ENCODE measurements at regions not wholly inside any gene's neighbourhood (a gene's known extent, or its start where the extent isn't known, plus 50 kb on each side); places are given as distances from the start of the nearest gene placed in this dataset.
"Not testable (repeated sequence)": the region's sequence is repeated elsewhere in the genome, so short reads cannot be mapped to it uniquely, and the experiment has no call there.

DNA sequence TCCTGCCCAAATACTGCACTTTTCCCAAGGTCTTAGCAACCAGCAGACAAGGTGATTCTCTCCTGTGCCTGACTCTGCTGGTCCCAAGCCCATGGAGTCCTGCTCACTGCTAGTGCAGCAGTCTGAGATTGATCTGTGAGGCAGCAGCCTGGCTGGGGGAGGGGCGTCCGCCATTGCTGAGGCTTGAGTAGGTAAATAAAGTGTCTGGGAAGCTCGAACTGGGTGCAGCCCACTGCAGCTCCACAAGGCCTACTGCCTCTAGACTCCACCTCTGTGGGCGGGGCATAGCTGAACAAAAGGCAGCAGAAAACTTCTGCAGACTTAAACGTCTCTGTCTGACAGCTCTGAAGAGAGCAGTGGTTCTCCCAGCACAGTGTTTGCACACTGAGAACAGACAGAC, 258.7 kb downstream of the ABCC12 start:
- not testable (repeated sequence) for DNase-seq

DNA sequence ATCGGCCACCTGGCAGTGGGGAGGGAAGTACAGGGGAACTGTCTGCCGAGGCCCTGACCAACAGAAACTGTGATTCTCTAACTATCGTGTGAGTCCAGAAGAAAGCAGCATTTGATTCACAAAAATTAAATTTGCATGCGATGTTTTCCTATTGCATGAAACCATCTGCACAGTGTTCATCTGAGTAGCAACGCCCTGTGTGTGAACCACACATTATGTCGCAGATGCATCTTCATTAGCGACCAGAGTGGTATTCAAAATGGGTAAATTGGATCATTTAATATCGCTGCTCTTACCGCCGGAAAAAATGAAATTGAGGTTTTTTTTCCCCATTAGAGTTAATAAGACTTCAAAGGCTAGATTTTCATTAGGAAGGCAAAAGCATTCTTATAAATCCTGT, 260.6 kb downstream of the ABCC12 start:
- no peak for DNase-seq

DNA sequence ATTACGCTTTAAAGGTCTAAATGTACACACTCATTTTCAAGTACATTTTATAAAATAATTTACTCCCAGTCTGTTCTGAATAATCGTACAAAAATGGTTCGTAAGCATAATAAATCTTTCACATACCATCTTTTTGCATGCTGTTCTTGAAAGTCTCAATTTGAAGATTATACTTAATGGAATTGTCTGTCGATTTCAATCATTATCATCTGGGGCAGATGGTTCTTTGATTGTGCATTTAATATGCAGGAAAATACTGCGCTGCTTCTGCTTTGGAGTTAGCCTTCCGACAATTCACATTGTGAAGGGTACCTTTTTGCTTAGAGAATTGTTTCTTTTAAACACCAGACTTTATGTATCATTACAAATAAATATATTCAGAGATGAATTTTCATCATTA, 262.8 kb downstream of the ABCC12 start:
- no peak for DNase-seq

DNA sequence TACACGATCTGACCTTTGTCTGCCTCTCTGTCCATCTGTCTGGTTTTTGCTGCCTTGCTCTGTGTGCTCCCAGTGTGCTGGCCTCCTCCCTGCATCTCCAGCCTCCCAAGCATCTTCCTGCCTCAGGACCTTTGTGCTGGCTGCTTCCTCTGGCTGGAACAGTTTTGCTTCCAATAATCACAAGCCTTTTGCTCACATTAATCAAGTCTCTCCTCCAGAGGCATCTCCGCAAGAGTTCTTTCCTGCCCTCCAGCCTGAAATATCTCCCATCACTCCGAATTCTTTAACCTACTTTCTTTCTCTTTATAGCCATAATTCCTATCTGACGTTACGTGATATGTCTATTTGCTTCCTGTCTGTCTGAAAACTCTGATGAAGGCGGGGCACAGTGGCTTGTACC, 267.1 kb downstream of the ABCC12 start:
- DNase-seq, result no peak

DNA sequence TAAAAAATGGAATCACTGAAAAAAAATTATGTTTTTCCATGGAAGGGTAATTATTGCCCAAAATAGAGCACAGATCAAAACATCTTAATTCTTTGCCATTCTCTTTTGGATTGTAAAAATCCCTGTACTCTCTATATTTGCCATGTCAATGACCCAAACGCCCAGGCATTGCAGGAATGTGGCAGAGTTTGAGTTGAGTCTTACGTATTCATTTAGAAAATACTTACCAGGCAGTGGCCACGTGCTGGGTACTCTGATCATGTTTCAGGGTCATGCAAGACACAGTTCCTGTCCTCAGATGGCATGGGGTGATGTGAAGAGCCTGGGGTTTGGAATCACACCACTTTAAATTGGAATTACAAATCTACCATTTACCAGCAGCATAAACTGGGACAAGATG, 267.7 kb downstream of the ABCC12 start:
- no peak for DNase-seq

DNA sequence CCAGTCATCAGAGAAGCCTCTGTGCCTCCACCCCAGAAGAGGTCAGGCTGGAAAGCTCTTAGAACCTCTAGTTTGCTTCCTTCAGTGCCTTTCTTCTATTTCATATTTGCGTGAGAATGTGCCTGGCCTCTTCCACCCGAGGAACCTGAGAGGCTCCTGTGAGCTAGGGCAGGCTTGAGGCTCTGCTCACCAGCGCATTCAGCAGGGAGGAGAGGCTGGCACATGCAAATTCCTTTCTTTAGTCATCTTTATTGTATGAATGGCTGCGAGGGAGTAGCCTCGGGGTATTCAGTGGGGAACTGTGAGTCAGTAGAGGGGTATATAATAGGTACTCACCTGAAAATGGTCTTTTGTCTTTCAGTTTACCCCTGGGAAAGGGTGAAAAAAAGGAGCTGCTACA, 268.3 kb downstream of the ABCC12 start:
- no peak for DNase-seq

DNA sequence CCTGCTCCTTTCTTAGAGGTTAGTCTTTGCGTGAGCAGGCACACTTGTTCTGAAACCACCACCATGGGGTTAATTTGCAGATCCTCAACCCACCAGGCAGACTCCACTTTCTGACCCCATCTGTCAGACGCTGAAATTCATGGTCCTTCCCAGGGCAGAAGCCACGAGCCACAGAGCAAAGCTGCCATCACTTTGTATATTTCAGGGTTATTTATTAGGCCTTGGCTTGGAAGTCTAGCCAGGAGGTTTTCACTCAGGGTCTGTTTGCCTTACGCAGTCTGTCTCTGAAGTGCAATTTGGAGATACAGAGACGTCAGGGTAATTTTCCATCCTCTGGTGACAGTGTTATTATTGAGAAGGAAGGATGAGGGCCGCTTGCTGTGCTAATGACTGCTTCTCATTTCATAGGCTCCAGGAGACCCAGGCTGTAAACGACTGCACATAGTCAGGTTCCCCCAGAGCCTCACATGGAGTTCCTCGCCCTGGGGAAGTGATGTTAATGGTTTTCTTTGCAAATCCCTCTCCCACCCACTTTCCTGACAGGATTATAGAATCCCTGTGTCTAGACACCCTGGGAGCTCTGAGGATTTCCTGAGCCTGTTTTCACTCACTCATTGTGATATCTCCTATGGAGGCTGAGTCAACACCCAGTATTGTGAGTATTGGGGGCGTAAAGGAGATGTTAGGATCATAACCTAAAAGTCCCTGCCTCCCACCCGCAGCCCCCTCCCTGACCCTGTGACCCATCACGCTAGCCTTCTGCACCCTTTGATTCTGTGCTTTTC, 269.0 kb downstream of the ABCC12 start:
- DNase-seq, result no peak

DNA sequence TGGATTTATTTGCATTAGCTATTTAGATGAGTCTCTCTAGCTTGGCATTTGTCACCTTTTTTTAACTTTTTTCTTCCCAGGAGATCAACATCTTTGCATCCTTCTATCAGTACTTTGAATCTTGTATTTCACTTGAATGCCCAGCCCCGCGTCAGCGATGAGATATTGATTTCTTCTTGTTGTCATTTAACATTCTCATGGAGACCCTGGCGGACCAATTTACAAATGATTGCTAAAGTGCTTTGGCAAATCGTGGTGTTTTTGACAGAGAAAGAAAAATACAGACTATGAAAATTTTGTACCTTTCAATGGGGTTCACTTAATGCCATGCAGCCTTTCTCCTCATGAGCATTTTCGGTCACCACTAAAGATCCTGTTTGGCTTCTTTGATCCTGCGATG, 269.7 kb downstream of the ABCC12 start:
- no peak for DNase-seq

DNA sequence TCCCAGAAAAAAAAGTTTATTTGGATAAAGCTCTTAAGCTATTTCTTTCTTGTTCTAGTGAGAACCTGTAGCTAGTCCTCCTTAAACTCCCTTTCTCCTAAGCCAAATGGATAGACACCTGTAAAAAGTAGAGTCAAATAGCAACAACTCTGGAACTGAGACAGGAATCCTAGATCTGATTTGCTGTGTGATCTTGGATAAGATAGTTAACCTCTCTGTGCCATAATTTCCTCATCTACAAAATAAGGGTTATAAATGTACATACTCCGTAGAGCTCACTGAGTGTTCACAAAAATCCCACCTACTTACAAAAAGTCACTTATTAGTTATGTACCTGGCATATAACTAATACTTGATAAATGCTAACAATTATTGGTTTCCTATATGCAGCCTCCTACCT, 270.3 kb downstream of the ABCC12 start:
- no peak for DNase-seq

DNA sequence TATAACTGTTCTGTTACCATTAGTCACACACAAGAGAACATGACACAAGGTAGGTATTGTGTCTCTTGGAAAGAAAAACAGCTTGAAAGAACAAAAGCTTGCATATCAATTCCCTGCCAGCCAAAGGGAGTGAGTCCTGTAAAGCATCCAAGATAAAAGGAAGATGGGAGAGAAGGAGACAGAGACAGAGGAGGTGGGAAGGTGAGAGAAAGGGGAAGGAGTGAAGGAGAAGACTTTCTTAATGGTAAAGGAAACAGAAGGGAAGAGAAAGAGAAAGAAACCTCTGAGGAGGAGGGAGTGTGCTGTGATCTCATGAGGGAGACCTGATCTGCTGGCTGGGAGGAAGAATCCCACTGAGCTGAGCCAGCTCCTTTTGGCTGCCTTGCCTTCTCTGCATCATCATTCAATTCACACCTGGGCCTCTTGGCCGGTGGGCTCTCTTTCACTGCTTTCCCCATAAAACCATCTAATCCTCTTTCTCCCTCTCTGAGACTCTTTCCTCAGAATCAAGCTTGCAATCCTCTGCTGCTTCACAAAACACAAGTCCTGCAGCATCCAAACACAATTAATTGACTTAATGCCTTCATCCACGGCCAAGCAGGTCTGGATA, 271.6 kb downstream of the ABCC12 start:
- no peak for DNase-seq

DNA sequence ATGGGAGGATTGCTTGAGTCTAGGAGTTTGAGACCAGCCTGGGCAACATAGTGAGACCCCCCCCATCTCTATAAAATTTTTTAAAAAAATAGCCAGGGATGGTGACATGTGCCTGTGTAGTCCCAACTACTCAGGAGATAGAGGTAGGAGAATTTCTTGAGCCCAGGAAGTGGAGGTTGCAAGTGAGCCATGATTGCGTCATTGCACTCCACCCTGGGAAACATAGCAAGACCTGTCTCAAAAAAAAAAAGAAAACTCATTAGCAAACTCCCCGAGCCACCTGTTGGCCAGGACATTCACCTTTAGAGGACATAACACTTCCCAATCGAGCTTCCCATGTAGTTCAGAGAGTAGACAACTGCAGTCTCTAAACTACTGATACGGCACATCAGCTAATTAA, 274.2 kb downstream of the ABCC12 start:
- no peak for DNase-seq

DNA sequence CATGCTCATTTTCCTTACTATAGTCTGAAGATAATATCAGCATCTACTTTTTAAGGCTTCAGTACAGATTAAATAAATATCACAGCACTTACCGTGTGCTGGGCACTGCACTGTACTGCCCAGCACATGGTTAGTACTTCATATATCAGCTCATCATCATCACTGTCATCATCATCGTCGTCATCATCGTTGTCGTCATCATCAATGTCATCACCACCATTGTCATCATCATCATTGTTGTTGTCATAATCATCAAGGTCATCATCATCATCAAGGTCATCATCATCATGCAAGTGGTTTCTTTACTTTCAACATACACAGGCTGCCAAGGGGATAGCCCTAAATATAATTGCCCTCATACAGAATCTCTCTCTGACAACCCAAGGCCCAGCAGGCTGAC, 275.1 kb downstream of the ABCC12 start:
- DNase-seq, result no peak

DNA sequence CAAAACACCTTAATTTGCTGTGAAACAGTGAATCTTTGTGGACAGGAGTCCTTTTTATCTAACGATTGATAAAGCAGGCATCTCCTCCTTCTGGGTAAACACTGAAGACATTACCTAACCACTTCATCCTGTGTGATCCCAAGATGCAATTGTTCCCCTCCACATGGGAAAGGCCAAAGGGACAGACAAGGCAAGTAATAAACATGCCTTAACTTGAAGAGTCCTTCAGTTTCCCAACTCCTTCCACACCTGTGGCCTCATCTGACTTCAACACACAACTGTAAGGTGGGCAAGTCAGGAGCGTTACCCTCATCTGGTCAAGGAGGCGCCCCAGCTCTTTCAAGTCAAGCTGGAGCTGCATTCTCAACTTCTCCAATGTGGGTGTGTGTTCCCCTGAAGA, 278.6 kb downstream of the ABCC12 start:
- DNase-seq, result no peak

DNA sequence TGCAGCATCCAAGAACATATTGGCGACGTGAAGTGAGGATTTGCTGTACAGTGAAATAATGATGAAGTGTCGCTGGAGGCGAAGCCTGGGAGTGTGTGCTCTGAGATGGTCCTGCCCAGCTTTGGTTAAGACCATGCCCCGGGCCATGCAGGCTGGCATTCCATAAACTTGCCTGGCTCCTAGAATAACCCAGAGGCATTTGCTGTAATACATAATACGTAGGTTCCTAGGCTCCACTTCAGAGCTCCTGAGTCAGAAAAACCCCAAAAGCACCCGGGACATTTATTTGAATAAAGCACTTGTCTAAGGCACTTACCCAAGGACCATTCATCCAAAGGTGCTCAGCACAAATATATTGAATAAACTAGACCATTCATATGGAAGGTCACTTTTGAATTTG, 279.3 kb downstream of the ABCC12 start:
- DNase-seq, result no peak

DNA sequence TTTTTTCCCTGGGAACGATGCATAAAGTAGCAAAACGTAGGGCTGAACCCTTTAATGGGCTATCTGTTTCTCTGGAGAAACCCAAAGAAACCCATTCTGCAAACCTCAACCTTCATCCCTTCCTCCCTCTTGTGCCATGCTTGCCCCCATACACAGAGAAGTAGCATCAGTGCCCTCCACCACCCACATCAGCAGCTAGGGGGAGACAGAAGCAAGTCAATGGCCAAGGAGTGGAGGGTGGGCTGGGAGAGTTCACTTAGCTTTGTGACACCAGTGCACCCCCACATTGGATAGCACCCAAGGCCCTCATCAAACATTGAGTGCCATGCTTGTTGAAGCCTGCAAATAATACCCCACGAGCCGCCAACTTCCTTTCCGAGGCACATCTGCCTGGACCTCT, 282.4 kb downstream of the ABCC12 start:
- DNase-seq, result no peak

DNA sequence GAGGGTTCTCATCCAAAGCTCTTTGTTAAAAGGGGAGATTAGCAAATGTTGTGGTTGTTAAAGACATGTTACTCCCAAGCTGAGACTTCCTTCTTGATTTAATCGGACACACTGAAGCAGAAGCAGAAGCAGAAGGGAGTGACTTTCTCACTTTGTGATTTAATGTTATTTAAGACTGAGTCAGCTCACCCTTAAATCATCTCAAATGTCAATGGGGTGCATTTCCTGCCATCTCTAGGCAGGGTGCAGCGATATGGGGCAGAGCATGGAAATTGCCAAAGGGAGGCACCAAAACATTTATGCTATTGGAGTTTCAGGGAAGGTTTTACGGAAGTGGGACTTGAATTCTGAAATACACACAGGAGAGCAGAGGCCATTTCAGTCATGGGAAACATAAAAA, 283.6 kb downstream of the ABCC12 start:
- no peak for DNase-seq

DNA sequence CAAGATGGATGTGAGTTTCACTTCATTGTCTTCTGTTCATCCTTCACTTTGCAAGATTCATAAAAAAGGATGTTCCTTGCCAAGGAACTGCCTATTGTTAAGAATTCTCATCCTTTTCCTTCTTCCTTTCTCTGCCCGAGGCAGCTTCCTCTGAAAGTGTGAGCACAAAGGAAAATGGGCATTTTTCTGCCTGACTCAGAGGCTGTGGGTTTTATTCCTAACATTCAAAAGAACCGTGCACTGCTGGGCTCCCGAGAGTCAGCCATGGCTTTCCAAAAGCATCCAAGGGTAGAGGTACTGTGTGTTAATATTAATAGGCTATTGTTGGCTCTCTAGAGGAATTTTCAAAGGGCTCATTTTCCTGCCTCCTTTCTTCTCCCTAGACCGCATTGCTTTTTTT, 289.4 kb downstream of the ABCC12 start:
- DNase-seq, result no peak

DNA sequence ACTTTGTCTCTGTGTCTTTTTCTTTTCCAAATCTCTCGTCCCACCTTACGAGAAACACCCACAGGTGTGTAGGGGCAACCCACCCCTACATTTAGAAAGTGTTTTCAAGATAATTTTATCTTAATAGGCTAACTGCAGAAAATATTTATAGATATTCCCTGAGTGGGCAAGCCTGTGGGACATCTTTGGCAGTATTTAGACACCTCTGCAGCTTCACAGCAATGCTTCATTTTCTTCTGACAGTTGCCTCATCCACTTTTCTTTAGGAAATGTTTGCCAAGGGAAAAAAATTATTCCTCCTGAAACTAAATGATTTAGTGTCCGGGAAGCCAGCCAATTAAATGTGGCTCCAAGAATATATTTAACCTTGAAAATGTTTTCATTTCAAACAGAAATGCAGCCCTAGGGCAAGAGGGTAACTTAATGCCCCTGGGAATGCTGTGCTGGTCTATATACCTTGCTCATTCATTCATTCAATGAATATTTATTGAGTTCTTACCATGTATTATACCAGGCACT, 290.4 kb downstream of the ABCC12 start:
- DNase-seq, result no peak

DNA sequence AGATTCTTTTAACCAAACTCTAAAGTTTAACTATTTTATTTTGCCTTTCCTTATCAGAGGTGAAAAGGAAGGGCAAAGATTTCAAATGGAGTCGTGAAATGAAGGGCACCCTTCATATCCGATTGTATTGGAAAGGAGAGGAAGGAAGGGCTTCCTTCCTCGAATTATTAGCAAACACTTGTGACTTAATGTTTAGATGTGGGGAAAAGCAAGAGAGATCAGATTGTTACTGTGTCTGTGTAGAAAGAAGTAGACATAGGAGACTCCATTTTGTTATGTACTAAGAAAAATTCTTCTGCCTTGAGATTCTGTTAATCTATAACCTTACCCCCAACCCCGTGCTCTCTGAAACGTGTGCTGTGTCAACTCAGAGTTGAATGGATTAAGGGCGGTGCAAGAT, 291.5 kb downstream of the ABCC12 start:
- DNase-seq, result not testable (repeated sequence)

DNA sequence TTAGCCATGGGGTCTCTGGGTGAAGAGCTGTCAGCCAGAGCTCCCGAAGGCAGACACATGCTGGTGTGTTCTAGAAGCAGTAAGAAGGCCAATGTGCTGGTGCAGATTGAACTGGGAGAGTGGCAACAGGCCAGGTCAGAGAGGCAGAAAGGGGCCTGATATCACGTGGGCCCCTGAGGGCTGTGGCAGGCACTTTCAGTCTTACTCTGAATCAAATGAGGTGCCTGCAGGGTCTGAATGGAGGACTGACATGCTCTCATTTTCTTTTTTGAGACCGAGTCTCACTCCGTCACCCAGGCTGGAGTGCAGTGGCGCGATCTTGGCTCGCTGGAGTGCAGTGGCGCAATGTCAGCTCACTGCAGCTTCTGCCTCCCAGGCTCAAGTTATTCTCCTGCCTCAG, 293.8 kb downstream of the ABCC12 start:
- DNase-seq, result no peak

DNA sequence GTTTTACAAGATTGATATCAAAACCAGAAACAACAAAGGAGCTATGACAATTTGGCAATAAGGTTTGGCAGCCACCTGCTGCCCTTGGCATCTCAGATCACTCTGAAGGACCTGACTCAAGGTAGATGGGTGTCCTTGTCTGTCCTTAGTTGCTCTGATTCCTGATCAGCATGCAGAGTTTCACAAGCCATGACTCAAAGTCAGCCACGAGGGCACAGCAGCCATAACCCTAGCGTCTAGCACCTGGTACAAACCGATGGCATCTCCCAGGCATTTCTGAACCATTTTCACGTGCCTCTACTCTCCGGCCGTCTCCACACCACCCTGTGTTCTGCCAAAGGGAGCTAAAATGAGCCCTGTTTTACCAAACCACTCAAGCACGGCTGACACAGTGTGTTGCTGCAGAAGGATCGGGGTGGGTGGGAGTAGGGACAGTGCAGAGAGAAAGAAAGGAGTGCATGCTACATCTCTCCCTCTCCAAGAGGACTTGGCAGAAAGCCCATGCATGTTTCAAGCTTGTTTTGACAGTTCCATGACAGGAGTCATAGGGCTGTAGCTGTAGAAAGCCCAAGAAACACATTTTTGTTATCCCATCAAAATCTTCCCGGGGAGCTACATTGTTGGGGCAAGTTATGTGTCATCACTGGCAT, 297.3 kb downstream of the ABCC12 start:
- no peak for DNase-seq

DNA sequence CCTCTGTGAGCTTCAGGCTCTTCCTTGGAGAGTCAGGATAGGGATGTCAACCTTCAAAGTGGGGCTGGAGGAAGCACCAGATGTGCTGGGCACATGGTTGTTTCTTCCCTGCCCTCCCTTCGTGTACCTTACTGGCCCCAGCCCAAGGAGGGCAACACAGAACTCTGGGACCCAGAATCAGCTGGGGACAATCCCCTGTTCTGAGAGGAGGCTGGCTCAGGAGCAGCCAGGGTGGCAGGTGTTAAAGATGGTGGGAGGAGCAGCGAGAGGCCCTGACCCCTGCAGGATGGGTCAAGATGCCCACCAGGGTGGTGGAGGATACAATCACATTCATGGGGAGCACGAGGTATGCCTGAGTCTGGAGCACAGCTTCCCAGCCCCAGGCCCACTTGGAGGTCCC, 300.4 kb downstream of the ABCC12 start:
- DNase-seq, result no peak

DNA sequence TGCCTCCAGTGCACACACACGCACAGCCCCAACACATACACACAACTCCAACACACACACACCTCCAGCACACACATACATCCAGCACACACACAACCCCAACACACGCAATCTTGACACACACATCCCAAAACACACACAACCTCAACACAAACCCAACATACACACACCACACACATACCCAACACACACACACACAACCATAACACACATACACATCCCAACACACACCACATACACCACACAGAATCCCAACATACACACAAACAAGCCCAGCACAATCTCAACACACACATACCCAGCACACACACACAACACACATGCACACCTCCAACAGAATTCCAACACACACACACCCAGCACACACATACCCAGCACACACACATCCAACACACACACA, 301.1 kb downstream of the ABCC12 start:
- no peak for DNase-seq

DNA sequence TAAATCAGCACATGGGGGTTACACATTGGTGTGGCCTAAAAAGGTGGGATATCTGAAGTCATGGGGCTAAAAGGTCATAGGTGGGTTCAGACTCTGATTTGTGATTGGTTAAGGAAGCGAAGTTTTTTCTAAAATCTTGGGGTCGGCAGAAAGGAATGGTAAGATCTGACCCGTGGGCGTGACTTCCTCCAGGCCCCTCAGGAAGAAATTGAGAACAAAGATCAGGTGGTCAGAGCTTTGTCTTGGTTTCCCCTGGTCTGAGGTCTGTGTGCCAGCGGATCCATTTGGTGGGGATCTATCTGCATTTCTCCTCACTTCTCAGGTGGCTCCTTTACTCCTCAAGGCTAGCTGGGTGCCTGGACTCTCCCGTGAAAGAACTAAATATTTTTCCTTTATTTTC, 302.8 kb downstream of the ABCC12 start:
- no peak for DNase-seq

Measured in inflammatory macrophage treated with lipopolysaccharide for 1 hour (primary cell).